ENCODE measurements at regions not wholly inside any gene's neighbourhood (a gene's known extent, or its start where the extent isn't known, plus 50 kb on each side); places are given as distances from the start of the nearest gene placed in this dataset.

DNA sequence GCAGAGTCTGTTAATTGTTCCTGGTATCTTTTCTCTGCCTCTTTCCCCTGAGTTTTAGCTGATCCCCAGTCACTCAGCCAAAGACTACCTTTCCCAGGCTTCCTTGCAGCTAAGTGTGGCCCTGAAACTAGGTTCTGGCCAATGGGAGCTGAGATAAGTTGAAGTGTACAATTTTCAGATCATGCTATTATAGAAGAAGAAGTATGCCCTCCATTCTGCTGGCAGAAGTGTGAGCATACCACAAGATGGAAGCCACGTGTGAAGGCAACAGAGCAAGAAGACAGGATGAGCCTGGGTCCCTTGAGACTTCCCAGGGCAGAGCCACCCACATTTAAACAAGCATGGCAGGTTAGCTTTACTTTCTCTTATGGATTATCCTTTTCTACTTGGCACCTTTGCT, 273.2 kb downstream of the HIVEP2 start:
- in situ Hi-C loops (cut with HindIII; ENCODE audit: low sequenced_read_pairs): no loop called here
- TF ChIP-seq, protein P1, sequence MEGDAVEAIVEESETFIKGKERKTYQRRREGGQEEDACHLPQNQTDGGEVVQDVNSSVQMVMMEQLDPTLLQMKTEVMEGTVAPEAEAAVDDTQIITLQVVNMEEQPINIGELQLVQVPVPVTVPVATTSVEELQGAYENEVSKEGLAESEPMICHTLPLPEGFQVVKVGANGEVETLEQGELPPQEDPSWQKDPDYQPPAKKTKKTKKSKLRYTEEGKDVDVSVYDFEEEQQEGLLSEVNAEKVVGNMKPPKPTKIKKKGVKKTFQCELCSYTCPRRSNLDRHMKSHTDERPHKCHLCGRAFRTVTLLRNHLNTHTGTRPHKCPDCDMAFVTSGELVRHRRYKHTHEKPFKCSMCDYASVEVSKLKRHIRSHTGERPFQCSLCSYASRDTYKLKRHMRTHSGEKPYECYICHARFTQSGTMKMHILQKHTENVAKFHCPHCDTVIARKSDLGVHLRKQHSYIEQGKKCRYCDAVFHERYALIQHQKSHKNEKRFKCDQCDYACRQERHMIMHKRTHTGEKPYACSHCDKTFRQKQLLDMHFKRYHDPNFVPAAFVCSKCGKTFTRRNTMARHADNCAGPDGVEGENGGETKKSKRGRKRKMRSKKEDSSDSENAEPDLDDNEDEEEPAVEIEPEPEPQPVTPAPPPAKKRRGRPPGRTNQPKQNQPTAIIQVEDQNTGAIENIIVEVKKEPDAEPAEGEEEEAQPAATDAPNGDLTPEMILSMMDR (IDR thresholded peaks at IDR 0.05; ENCODE audit: low read depth, low read length): no peak
- no peak for DNase-seq (ENCODE audit: low read depth, low spot score)
- no peak overlapping the region for H3K4me3 ChIP-seq (ENCODE audit: low read depth, low read length)

DNA sequence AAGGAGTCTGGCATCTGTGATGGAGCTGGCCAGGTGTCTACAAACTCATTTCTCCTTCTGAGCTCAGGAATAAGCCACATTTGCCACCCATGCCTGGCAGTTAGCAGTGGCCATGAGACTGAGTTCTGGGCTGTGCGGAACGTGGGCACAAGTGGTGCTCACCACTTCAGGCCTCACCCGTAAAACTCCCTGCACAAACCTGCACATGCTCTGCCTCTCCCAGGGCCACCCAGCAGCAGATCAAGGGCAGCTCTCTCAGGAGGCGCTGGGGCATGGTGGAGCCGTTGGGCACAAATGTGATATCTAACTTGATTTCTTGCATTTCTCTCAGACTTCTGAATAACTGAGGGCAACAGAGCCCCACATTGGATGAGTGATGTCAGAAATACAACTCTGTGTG, 269.5 kb downstream of the HIVEP2 start:
- in situ Hi-C loops (cut with HindIII; ENCODE audit: low sequenced_read_pairs): no loop called here
- no peak for DNase-seq (ENCODE audit: low read depth, low spot score)
- TF ChIP-seq, protein P1 (IDR thresholded peaks at IDR 0.05; ENCODE audit: low read depth, low read length): no peak
- H3K4me3 ChIP-seq (ENCODE audit: low read depth, low read length): no peak overlapping the region

DNA sequence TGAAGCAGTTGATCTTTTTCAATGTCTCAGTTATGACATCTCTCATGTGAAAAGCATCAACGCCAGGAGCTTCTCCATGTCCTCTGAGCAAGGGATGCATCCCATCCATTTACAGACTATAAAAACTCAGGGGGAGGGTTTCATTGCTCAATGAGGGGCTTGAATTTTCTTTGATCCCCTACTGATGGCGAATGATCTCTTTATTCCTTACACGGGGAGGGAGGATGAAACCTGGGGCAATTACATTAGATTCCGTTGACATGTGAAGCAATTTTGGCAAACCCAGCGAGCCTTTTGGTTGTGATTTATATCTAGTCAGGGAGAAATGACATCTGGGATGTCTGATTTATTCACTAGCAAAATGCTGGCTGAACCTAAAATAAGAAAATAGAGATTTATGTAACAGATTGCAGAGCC, 268.9 kb downstream of the HIVEP2 start:
- no peak overlapping the region for H3K4me3 ChIP-seq (ENCODE audit: low read depth, low read length)
- in situ Hi-C loops (cut with HindIII; ENCODE audit: low sequenced_read_pairs): no loop called here
- TF ChIP-seq, protein P1 (IDR thresholded peaks at IDR 0.05; ENCODE audit: low read depth, low read length): no peak
- DNase-seq (ENCODE audit: low read depth, low spot score): no peak

DNA sequence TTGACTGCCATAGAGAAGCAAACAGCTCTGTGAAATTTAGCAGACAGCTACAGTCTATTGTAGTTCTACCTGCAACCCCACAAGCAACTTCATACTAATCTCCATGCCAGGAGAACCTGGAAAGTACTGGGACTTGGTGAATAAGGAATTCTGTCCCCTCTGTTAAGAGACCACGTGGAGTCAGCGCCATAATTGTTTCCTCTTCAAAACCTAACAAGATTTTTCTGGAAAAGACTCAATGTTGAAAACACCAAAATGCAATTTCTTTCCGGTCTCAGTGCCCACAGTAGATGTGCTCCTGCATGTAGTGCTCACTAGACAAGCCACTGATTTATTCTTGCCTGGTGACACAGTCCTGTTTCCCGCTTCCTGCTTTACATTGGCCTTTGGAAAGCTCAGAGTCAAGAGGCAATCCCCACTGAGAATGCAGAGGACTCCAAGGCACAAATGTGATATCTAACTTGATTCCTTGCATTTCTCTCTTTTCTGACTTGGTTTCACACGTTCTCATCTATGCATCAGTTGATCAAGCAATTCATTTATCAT, 268.3 kb downstream of the HIVEP2 start:
- H3K4me3 ChIP-seq (ENCODE audit: low read depth, low read length): no peak overlapping the region
- TF ChIP-seq, protein P1 (IDR thresholded peaks at IDR 0.05; ENCODE audit: low read depth, low read length): no peak
- DNase-seq (ENCODE audit: low read depth, low spot score): no peak
- in situ Hi-C loops (cut with HindIII; ENCODE audit: low sequenced_read_pairs): no loop called here

DNA sequence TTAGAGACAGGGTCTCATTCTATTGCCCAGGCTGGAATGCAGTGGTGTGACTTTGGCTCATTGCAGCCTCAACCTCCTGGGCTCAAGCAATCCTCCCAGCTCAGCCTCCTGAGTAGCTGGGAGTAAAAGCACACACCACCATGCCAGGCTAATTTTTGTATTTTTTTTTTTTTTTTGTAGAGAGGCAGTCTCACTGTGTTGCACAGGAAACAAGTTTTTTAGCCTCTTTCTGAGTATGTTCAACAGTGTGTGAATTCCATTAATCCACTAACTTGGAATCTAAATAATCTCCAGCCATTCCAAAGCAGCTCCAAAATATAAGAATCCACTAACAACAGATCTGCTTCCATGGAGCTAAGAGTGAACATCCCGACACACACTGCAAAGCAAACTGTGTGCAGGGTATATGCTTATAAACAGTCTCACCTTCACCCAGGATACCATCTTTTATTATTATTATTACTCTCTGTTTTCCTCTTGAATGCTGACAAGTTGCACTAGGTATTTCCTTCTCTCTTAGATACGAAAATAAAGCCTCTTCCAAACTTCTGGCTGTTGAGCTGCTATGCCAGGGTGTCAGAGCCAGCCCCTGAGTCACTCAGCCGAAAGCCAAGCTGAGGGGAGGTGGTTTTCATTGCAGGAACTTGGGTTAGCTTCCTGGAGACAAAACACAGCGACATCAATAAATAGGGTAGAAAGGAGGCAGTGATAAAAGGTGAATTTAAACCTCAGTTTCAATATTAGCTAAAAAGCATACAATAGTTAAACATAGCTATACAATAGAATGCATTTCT, 264.9 kb downstream of the HIVEP2 start:
- H3K4me3 ChIP-seq (ENCODE audit: low read depth, low read length): no peak overlapping the region
- in situ Hi-C loops (cut with HindIII; ENCODE audit: low sequenced_read_pairs): no loop called here
- peak; percentile 61 for DNase-seq (ENCODE audit: low read depth, low spot score)
- TF ChIP-seq, protein P1 (IDR thresholded peaks at IDR 0.05; ENCODE audit: low read depth, low read length): no peak

DNA sequence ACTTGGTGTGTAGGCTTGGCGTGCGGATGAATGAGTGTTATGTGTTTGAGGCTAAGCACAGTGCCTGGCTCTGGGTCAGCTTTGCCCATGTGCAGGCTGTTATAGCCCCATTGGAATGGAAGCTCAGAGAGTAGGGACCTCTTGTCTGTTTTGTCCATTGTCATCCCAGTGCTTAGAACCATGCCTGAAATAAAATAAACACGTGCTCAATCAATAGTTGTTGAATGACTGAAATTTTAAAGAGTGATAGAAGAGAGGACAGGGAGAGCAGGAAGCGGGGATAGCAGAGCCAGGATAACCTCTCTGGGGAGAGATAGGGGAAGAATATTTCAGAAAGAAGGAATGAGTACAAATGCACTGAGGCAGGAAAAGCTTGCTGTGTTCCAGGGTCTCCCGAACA, 263.9 kb downstream of the HIVEP2 start:
- in situ Hi-C loops (cut with HindIII; ENCODE audit: low sequenced_read_pairs): no loop called here
- no peak overlapping the region for H3K4me3 ChIP-seq (ENCODE audit: low read depth, low read length)
- no peak for DNase-seq (ENCODE audit: low read depth, low spot score)
- TF ChIP-seq, protein P1 (IDR thresholded peaks at IDR 0.05; ENCODE audit: low read depth, low read length): no peak
